ENCODE measurements at regions not wholly inside any gene's neighbourhood (a gene's known extent, or its start where the extent isn't known, plus 50 kb on each side); places are given as distances from the start of the nearest gene placed in this dataset.

DNA sequence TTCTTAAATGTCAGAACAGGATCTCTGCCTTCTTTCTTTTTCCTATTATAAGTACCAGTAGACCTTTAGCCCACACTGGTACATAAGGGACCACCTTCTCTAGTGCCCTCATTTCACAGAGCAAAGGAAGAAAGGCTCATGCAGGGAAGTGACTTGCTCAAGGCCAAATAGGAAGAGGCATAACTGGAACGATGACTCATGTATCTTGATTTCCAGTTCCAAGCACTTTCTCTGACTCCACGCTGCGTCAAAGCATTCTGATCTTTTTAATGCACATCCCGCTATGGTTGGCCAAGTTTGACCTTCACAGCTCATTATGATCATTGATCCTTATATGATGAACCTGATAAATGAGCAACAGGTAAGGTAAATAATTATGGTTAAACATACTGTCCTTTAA, 542.0 kb downstream of the GBA3 start:
- no peak for TF ChIP-seq EP300 (IDR thresholded peaks at IDR 0.05; ENCODE audit: low read depth in 2 of 2, low read length in 2 of 2)
- TF ChIP-seq EP300 (CRISPR knock-in tag; IDR thresholded peaks at IDR 0.05; ENCODE audit: borderline replicate concordance), result no peak
- TF ChIP-seq ZNF224 (CRISPR knock-in tag; IDR thresholded peaks at IDR 0.05), result no peak

Measured in HepG2 (cell line).